ENCODE measurements at regions not wholly inside any gene's neighbourhood (a gene's known extent, or its start where the extent isn't known, plus 50 kb on each side); places are given as distances from the start of the nearest gene placed in this dataset.

- Histone ChIP-seq H3K27me3 (ENCODE audit: control insufficient read depth in 4 of 4, insufficient read depth in 4 of 4, low read length in 3 of 4) (no peaks in the 10 kb centered on the region), H3K4me1 (ENCODE audit: control insufficient read depth in 4 of 4, insufficient read depth in 4 of 4, low read length in 3 of 4) (no peaks in the 10 kb centered on the region), H3K36me3 (ENCODE audit: control insufficient read depth in 4 of 4, insufficient read depth in 3 of 4, low read depth in 1 of 4, low read length in 3 of 4) (no peaks in the 10 kb centered on the region), H3K27ac (ENCODE audit: low read depth in 1 of 2, low read length in 2 of 2) (no peak overlapping the region), H3K4me3 (ENCODE audit: low read depth in 1 of 3, low read length in 3 of 3) (no peak overlapping the region), H3K9ac (ENCODE audit: low read depth in 1 of 2, low read length in 2 of 2) (no peak overlapping the region), H3K9me3 (ENCODE audit: control insufficient read depth in 4 of 4, low read length in 3 of 4) (no peaks in the 10 kb centered on the region)
- no peak for DNase-seq (ENCODE audit: low spot score)
- 91% methylated on average over 3 of the region's 3 CpGs for WGBS
- no peak for TF ChIP-seq TAF1 (conservative IDR thresholded peaks at IDR 0.05)
- TF ChIP-seq FOXA1 (IDR thresholded peaks at IDR 0.05), result no peak
- TF ChIP-seq JUND (IDR thresholded peaks at IDR 0.05), result no peak
Measured at GRCh38 chr5:82397741-82398320, 119.7 kb upstream of the RPS23 start.

DNA sequence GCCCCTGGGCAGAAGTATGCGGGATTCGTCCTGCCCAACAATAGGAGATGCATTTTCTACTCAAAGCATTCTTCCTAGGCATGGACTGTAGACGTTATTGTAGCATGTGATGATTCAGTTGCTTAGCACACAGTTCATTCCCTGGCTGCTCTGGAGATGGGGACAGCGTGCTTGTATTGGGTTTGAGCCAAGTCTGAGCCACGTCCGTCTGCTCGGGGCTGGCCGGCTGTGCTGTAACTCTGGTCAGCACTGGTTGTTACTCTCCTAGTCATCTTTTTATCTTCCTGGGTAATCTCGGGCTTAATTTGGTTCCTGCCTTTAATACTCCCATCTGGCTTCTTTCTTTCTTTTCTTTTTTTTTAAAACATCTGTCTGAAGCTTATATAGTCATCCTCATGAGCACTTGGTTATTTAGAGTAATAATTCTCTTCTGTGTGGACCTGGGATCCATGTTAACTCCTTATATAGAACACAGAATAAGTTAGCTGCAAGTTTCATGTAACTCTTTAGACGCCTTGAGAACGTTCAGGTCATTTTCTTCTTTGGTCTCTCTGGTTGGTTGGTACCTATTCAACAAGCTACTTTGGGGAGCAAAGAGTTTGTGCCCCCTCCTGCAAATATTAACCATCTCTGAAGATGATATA lies 118.8 kb upstream of the RPS23 start:
- Histone ChIP-seq H3K36me3 (ENCODE audit: control insufficient read depth in 4 of 4, insufficient read depth in 3 of 4, low read depth in 1 of 4, low read length in 3 of 4) (no peaks in the 10 kb centered on the region), H3K4me3 (ENCODE audit: low read depth in 1 of 3, low read length in 3 of 3) (no peak overlapping the region), H3K27me3 (ENCODE audit: control insufficient read depth in 4 of 4, insufficient read depth in 4 of 4, low read length in 3 of 4) (peaks cover 0 to 3% (median 0%) of the 10 kb centered on the region in 4 donors), H3K9me3 (ENCODE audit: control insufficient read depth in 4 of 4, low read length in 3 of 4) (no peaks in the 10 kb centered on the region), H3K4me1 (ENCODE audit: control insufficient read depth in 4 of 4, insufficient read depth in 4 of 4, low read length in 3 of 4) (no peaks in the 10 kb centered on the region), H3K27ac (ENCODE audit: low read depth in 1 of 2, low read length in 2 of 2) (no peak overlapping the region), H3K9ac (ENCODE audit: low read depth in 1 of 2, low read length in 2 of 2) (no peak overlapping the region)
- 38% methylated on average over 11 of the region's 11 CpGs for WGBS
- DNase-seq (ENCODE audit: low spot score), result no peak
- TF ChIP-seq JUND (IDR thresholded peaks at IDR 0.05) (no peak), FOXA2 (IDR thresholded peaks at IDR 0.05) (peak; percentile 5), RXRA (IDR thresholded peaks at IDR 0.05) (peak in 1 of 2 donors; percentile 39), TAF1 (conservative IDR thresholded peaks at IDR 0.05) (no peak), SP1 (IDR thresholded peaks at IDR 0.05) (no peak), GABPA (IDR thresholded peaks at IDR 0.05 in 1 of 2, conservative IDR thresholded peaks at IDR 0.05 in 1 of 2) (no peak), HNF4A (conservative IDR thresholded peaks at IDR 0.05) (peak in 1 of 2 donors; percentile 9), RAD21 (IDR thresholded peaks at IDR 0.05) (peak; percentile 9 to 12), EGR1 (IDR thresholded peaks at IDR 0.05; ENCODE audit: low read depth in 2 of 2) (no peak)
- TF ChIP-seq, protein P1, sequence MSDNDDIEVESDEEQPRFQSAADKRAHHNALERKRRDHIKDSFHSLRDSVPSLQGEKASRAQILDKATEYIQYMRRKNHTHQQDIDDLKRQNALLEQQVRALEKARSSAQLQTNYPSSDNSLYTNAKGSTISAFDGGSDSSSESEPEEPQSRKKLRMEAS (IDR thresholded peaks at IDR 0.05), result peak; percentile 20
- TF ChIP-seq, protein P2, sequence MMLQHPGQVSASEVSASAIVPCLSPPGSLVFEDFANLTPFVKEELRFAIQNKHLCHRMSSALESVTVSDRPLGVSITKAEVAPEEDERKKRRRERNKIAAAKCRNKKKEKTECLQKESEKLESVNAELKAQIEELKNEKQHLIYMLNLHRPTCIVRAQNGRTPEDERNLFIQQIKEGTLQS (IDR thresholded peaks at IDR 0.05), result no peak
- TF ChIP-seq, protein P3, sequence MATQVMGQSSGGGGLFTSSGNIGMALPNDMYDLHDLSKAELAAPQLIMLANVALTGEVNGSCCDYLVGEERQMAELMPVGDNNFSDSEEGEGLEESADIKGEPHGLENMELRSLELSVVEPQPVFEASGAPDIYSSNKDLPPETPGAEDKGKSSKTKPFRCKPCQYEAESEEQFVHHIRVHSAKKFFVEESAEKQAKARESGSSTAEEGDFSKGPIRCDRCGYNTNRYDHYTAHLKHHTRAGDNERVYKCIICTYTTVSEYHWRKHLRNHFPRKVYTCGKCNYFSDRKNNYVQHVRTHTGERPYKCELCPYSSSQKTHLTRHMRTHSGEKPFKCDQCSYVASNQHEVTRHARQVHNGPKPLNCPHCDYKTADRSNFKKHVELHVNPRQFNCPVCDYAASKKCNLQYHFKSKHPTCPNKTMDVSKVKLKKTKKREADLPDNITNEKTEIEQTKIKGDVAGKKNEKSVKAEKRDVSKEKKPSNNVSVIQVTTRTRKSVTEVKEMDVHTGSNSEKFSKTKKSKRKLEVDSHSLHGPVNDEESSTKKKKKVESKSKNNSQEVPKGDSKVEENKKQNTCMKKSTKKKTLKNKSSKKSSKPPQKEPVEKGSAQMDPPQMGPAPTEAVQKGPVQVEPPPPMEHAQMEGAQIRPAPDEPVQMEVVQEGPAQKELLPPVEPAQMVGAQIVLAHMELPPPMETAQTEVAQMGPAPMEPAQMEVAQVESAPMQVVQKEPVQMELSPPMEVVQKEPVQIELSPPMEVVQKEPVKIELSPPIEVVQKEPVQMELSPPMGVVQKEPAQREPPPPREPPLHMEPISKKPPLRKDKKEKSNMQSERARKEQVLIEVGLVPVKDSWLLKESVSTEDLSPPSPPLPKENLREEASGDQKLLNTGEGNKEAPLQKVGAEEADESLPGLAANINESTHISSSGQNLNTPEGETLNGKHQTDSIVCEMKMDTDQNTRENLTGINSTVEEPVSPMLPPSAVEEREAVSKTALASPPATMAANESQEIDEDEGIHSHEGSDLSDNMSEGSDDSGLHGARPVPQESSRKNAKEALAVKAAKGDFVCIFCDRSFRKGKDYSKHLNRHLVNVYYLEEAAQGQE (IDR thresholded peaks at IDR 0.05), result no peak
- TF ChIP-seq, protein P4, sequence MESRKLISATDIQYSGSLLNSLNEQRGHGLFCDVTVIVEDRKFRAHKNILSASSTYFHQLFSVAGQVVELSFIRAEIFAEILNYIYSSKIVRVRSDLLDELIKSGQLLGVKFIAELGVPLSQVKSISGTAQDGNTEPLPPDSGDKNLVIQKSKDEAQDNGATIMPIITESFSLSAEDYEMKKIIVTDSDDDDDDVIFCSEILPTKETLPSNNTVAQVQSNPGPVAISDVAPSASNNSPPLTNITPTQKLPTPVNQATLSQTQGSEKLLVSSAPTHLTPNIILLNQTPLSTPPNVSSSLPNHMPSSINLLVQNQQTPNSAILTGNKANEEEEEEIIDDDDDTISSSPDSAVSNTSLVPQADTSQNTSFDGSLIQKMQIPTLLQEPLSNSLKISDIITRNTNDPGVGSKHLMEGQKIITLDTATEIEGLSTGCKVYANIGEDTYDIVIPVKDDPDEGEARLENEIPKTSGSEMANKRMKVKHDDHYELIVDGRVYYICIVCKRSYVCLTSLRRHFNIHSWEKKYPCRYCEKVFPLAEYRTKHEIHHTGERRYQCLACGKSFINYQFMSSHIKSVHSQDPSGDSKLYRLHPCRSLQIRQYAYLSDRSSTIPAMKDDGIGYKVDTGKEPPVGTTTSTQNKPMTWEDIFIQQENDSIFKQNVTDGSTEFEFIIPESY (IDR thresholded peaks at IDR 0.05), result peak; percentile 7
- TF ChIP-seq, protein P5, sequence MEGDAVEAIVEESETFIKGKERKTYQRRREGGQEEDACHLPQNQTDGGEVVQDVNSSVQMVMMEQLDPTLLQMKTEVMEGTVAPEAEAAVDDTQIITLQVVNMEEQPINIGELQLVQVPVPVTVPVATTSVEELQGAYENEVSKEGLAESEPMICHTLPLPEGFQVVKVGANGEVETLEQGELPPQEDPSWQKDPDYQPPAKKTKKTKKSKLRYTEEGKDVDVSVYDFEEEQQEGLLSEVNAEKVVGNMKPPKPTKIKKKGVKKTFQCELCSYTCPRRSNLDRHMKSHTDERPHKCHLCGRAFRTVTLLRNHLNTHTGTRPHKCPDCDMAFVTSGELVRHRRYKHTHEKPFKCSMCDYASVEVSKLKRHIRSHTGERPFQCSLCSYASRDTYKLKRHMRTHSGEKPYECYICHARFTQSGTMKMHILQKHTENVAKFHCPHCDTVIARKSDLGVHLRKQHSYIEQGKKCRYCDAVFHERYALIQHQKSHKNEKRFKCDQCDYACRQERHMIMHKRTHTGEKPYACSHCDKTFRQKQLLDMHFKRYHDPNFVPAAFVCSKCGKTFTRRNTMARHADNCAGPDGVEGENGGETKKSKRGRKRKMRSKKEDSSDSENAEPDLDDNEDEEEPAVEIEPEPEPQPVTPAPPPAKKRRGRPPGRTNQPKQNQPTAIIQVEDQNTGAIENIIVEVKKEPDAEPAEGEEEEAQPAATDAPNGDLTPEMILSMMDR (IDR thresholded peaks at IDR 0.05; ENCODE audit: low read depth, low read length, missing input control), result no peak
